LNCaP clone FGC (cell line): ENCODE measurements at regions not wholly inside any gene's neighbourhood (a gene's known extent, or its start where the extent isn't known, plus 50 kb on each side); places are given as distances from the start of the nearest gene placed in this dataset.
"Not testable (repeated sequence)": the region's sequence is repeated elsewhere in the genome, so short reads cannot be mapped to it uniquely, and the experiment has no call there.

Source experiments
- DNase-seq: peaks from one replicate; pipeline ENCODE4 v3.0.0-alpha.2; 2011; ENCODE audit warnings: low read depth
- H3K4me3 ChIP-seq: 2 replicates; pipeline ENCODE4 v1.5.1; 2011; ENCODE audit warnings: mild to moderate bottlenecking, low read depth, low read length, control low read depth
- CTCF ChIP-seq: IDR thresholded peaks from 2 replicates; pipeline ENCODE4 v1.5.1; 2012; ENCODE audit warnings: mild to moderate bottlenecking; ENCODE audit not compliant: control insufficient read depth, insufficient read depth; ENCODE audit errors: extremely low read depth

GRCh38 chr4:13994016-13994415 is 366.5 kb upstream of the BOD1L1 start:
- TF ChIP-seq CTCF = no peak
- no peak for DNase-seq

GRCh38 chr4:13998850-13999445 is 371.4 kb upstream of the BOD1L1 start:
- no peak overlapping the region for H3K4me3 ChIP-seq
- TF ChIP-seq CTCF = no peak
- DNase-seq = no peak

More at GRCh38 chr4:13994016-13994415, 366.5 kb upstream of the BOD1L1 start:
- H3K4me3 ChIP-seq = no peak overlapping the region

GRCh38 chr4:14000091-14000814 is 372.7 kb upstream of the BOD1L1 start:
- no peak for DNase-seq
- TF ChIP-seq CTCF = no peak

DNA sequence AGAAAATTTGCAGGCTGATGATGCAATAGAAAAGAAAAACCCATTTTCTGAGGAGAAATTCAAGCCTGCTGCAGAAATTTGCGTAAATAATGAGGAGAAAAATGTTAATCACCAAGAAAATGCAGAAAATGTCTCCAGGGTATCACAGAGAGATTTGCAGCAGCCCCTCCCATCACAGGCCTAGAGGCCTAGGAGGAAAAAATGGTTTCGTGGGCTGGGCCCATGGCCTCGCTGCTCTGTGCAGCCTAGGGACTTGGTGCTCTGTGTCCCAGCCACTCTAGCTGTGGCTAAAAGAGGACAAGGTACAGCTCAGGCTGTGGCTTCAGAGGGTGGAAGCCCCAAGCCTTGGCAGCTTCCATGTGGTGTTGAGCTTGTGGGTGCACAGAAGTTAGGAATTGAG is 374.8 kb upstream of the BOD1L1 start:
- not testable (repeated sequence) for H3K4me3 ChIP-seq, DNase-seq

More at GRCh38 chr4:14000091-14000814, 372.7 kb upstream of the BOD1L1 start:
- H3K4me3 ChIP-seq = no peak overlapping the region

DNA sequence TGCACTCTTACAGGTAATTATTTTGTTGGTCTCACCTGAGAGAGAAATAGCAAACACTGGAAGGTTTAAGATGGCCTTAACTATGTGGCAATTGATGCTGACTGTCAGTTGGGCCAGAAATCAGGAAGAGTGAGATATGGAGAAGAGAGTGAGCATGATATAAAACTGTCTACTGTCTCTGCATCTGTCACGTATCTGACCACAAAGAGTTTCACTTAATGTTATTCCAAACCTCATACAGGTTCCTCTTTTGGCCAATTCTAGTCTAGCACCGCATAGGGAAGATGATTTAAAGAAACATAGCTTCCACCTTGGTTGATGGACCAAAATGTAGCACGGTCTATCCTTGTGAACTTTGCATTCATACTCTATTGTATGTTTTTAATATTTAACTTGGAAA is 381.0 kb upstream of the BOD1L1 start:
- H3K4me3 ChIP-seq = no peak overlapping the region
- DNase-seq = no peak
- no peak for TF ChIP-seq CTCF

DNA sequence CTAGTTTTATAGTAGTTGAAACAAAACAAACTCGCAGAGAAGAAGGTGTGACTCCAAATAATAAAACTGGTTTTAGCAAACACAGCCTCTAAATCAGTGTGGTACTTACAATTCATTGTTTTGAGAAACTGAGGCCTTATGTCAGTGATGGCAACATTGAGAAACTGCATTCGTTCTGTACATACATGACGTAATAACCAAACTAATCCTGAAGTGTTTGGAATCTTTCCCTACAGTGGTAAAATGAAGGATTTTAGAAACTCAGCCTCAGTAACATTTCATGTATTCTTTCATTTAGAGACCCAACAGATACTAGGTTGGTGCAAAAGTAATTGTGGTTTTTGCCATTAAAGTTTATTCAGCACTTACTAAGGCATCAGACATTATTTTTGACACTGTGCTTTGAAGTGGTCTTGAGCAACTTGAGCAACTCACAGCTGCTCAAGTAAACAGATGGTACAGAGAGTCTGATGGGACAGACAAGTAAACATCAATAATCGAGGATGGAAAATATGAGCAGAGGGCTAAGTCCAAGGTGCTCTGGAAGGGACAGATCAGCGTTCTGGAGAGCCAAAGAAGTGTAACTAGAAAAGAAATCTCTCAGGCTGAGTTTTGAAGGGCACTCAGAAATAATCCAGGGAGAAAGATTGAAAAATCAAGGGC is 390.8 kb upstream of the BOD1L1 start:
- no peak for DNase-seq
- no peak for TF ChIP-seq CTCF
- no peak overlapping the region for H3K4me3 ChIP-seq

DNA sequence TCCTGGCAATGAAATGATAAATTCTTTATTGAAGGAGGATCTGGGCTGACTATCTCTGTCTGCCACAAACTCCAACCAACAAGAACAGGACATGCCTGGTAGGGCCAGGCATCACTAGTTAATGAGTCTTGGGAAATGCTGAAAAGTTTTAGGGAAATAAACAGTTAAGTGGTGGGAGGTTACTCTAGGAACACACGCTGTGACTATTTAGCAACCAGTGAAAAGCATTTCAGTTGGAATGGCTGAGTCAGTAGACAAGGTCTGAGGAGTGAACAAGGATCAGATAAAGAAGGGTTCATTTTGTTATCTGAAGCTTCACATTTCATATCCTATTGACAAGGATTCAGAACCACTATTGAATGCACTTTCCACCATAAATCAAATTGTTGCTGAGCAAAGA is 394.9 kb upstream of the BOD1L1 start:
- DNase-seq = no peak
- no peak overlapping the region for H3K4me3 ChIP-seq
- TF ChIP-seq CTCF = no peak
